ENCODE measurements at regions not wholly inside any gene's neighbourhood (a gene's known extent, or its start where the extent isn't known, plus 50 kb on each side); places are given as distances from the start of the nearest gene placed in this dataset.

DNA sequence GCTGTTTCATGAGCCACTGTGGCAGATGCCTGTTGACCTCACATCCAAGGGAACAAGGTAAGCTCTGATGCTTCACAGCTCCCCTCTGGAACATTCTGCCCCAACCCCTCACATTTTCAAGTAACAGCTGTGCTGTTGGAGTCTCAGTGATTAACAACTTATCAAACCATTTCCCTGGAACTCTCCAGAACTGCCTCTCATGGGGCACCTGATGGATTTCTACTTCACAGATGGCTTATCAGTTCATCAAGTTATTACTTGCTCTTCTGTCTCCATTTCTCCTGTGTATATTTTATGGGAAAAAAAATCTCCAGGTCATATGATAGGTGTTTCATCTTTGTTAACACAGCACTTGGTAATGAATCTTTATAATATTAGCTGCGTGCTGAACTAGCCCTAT is 322.4 kb downstream of the MAN2A1 start:
- TF ChIP-seq, protein P1, sequence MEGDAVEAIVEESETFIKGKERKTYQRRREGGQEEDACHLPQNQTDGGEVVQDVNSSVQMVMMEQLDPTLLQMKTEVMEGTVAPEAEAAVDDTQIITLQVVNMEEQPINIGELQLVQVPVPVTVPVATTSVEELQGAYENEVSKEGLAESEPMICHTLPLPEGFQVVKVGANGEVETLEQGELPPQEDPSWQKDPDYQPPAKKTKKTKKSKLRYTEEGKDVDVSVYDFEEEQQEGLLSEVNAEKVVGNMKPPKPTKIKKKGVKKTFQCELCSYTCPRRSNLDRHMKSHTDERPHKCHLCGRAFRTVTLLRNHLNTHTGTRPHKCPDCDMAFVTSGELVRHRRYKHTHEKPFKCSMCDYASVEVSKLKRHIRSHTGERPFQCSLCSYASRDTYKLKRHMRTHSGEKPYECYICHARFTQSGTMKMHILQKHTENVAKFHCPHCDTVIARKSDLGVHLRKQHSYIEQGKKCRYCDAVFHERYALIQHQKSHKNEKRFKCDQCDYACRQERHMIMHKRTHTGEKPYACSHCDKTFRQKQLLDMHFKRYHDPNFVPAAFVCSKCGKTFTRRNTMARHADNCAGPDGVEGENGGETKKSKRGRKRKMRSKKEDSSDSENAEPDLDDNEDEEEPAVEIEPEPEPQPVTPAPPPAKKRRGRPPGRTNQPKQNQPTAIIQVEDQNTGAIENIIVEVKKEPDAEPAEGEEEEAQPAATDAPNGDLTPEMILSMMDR (IDR thresholded peaks at IDR 0.05 in 2 of 3, conservative IDR thresholded peaks at IDR 0.05 in 1 of 3; ENCODE audit: borderline replicate concordance in 1 of 3, insufficient read depth in 1 of 3, low read depth in 2 of 3, low read length in 2 of 3), result no peak
- no peak for TF ChIP-seq EGR1 (IDR thresholded peaks at IDR 0.05; ENCODE audit: low read depth)
- no peak for TF ChIP-seq POLR2AphosphoS5 (IDR thresholded peaks at IDR 0.05; ENCODE audit: low read depth, low read length)
